ENCODE measurements at regions not wholly inside any gene's neighbourhood (a gene's known extent, or its start where the extent isn't known, plus 50 kb on each side); places are given as distances from the start of the nearest gene placed in this dataset.

GRCh38 chr5:148723143-148723542 is 68.8 kb upstream of the HTR4 start:
- H3K79me2 ChIP-seq (ENCODE audit: insufficient read depth) = no peaks in the 10 kb centered on the region
- H3K4me1 ChIP-seq (ENCODE audit: control insufficient read depth in 1 of 2, insufficient read depth in 2 of 2, low read depth in 1 of 2, low read length in 1 of 2) = peaks cover 0 to 2% of the 10 kb centered on the region in 2 experiments; a peak in 2 of 4 replicates
- no peak for DNase-seq
- no peaks in the 10 kb centered on the region; the same call in 1 of the 2 replicates for H3K27me3 ChIP-seq (ENCODE audit: insufficient read depth)
- no peaks in the 10 kb centered on the region for H3F3A ChIP-seq (replicated peaks; ENCODE audit: insufficient read depth)
- H3K36me3 ChIP-seq (replicated peaks in 1 of 2; ENCODE audit: control insufficient read depth in 1 of 2, insufficient read depth in 2 of 2, low read length in 1 of 2) = no peaks in the 10 kb centered on the region
- no peaks in the 10 kb centered on the region for H3K9me3 ChIP-seq
- CTCF ChIA-PET = interaction anchor here (1.1 to 6.7 kb wide), 4 partner anchors 9 to 312 kb away, joined by 4 to 110 read pairs (median 12); no protein-coding TSS in a partner anchor
- H3K9ac ChIP-seq = no peak overlapping the region
- no peaks in the 10 kb centered on the region for H3K9me2 ChIP-seq
- H4K20me1 ChIP-seq (ENCODE audit: insufficient read depth) = no peaks in the 10 kb centered on the region
- TF ChIP-seq TEAD4 (IDR thresholded peaks at IDR 0.05; ENCODE audit: borderline replicate concordance, insufficient read depth) (no peak), SIN3A (IDR thresholded peaks at IDR 0.05; ENCODE audit: borderline replicate concordance, low read depth, low read length) (no peak), RCOR1 (IDR thresholded peaks at IDR 0.05; ENCODE audit: low read length) (no peak), RFX5 (IDR thresholded peaks at IDR 0.05; ENCODE audit: low read length) (no peak), NRF1 (IDR thresholded peaks at IDR 0.05; ENCODE audit: low read depth, low read length) (no peak), TAF1 (IDR thresholded peaks at IDR 0.05; ENCODE audit: borderline replicate concordance, low read depth, low read length) (no peak), FOXM1 (IDR thresholded peaks at IDR 0.05; ENCODE audit: low read depth) (no peak), REST (IDR thresholded peaks at IDR 0.05; ENCODE audit: low read depth, low read length) (no peak), MEF2A (IDR thresholded peaks at IDR 0.05; ENCODE audit: borderline replicate concordance, low read depth) (no peak), FOXJ3 (CRISPR knock-in tag; IDR thresholded peaks at IDR 0.05) (no peak), RAD21 (IDR thresholded peaks at IDR 0.05; ENCODE audit: low read length) (no peak), GABPA (IDR thresholded peaks at IDR 0.05; ENCODE audit: low read depth) (no peak), FOSL2 (IDR thresholded peaks at IDR 0.05; ENCODE audit: borderline replicate concordance, low read depth) (no peak), JUND (IDR thresholded peaks at IDR 0.05) (no peak), EP300 (IDR thresholded peaks at IDR 0.05; ENCODE audit: borderline replicate concordance in 1 of 2, low read depth in 1 of 2, low read length in 1 of 2) (no peak), EZH2phosphoT487 (IDR thresholded peaks at IDR 0.05; ENCODE audit: borderline replicate concordance, low read depth) (no peak), CHD2 (IDR thresholded peaks at IDR 0.05; ENCODE audit: low read length, partially characterized antibody) (no peak), MXI1 (IDR thresholded peaks at IDR 0.05; ENCODE audit: low read depth, low read length) (no peak), GATA2 (CRISPR knock-in tag; IDR thresholded peaks at IDR 0.05) (no peak)
- H3K27ac ChIP-seq (ENCODE audit: low read depth in 2 of 2, low read length in 1 of 2) = no peak overlapping the region
- H2AFZ ChIP-seq (ENCODE audit: low read depth) = no peak overlapping the region
- no peak overlapping the region for H3K4me3 ChIP-seq (ENCODE audit: low read depth in 2 of 2, low read length in 1 of 2)
- POLR2A ChIA-PET = no interaction called here
- no peak overlapping the region for H3K4me2 ChIP-seq
